ENCODE measurements at regions not wholly inside any gene's neighbourhood (a gene's known extent, or its start where the extent isn't known, plus 50 kb on each side); places are given as distances from the start of the nearest gene placed in this dataset.

DNA sequence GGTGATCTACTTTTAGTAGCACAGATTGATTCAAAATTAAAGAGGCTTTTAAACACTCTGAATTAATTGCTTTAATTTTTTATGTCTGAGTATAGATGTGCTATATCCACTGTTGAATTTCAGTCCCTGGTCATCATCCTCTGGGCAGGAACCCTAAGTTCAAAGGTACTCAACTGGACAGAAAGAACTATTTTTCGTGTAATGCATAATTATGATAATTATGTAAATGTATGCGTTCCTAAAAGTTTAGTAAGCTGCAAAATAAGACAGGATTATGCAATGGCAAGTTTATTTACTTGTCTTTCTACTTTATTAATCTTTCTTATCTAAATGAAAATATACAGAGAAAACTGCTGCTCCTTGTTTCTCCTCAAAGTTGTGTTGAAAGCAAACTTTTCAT, 690.1 kb upstream of the MAN1A1 start:
- no peak overlapping the region for H3K4me3 Mint-ChIP-seq
- POLR2A ChIA-PET, result no interaction called here
- H3K27ac Mint-ChIP-seq, result no peak overlapping the region
- no peaks in the 10 kb centered on the region for H3K4me1 Mint-ChIP-seq
- no peaks in the 10 kb centered on the region for H3K27me3 Mint-ChIP-seq
- intact Hi-C loops (cut with micrococcal nuclease), result no loop called here
- no peaks in the 10 kb centered on the region for H3K36me3 Mint-ChIP-seq (ENCODE audit: low read depth)
- ATAC-seq (ENCODE audit: low read depth), result no peak
- TF ChIP-seq, protein P1, sequence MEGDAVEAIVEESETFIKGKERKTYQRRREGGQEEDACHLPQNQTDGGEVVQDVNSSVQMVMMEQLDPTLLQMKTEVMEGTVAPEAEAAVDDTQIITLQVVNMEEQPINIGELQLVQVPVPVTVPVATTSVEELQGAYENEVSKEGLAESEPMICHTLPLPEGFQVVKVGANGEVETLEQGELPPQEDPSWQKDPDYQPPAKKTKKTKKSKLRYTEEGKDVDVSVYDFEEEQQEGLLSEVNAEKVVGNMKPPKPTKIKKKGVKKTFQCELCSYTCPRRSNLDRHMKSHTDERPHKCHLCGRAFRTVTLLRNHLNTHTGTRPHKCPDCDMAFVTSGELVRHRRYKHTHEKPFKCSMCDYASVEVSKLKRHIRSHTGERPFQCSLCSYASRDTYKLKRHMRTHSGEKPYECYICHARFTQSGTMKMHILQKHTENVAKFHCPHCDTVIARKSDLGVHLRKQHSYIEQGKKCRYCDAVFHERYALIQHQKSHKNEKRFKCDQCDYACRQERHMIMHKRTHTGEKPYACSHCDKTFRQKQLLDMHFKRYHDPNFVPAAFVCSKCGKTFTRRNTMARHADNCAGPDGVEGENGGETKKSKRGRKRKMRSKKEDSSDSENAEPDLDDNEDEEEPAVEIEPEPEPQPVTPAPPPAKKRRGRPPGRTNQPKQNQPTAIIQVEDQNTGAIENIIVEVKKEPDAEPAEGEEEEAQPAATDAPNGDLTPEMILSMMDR (IDR thresholded peaks at IDR 0.05), result no peak
- DNase-seq, result no peak
- CTCF ChIA-PET, result no interaction called here
- H3K9me3 Mint-ChIP-seq, result no peaks in the 10 kb centered on the region

DNA sequence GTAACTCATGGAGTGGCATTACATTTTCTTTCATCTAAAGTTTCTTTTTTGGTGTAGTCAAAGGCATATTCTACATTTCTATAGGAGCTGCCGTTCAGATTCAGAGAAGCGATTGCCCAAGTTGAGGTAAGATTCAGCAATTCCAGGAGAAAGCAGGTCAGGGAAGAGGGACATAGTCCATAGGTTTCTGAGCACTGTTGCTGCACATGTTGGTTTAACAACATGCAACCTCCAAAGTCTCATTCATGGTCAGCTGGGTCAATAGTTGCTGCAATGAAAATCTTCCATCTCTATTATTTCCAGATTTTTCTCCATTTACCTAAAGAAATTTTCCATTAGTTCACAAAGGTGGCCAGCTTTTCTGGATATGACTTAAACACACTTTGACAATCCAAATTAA, 682.3 kb upstream of the MAN1A1 start:
- no peak overlapping the region for H3K4me3 Mint-ChIP-seq
- no peaks in the 10 kb centered on the region for H3K4me1 Mint-ChIP-seq
- no peaks in the 10 kb centered on the region for H3K27me3 Mint-ChIP-seq
- ATAC-seq (ENCODE audit: low read depth), result no peak
- no peak for DNase-seq
- intact Hi-C loops (cut with micrococcal nuclease), result no loop called here
- POLR2A ChIA-PET, result no interaction called here
- TF ChIP-seq, protein P1 (IDR thresholded peaks at IDR 0.05), result no peak
- H3K27ac Mint-ChIP-seq, result no peak overlapping the region
- H3K36me3 Mint-ChIP-seq (ENCODE audit: low read depth), result no peaks in the 10 kb centered on the region
- CTCF ChIA-PET, result no interaction called here
- no peaks in the 10 kb centered on the region for H3K9me3 Mint-ChIP-seq

DNA sequence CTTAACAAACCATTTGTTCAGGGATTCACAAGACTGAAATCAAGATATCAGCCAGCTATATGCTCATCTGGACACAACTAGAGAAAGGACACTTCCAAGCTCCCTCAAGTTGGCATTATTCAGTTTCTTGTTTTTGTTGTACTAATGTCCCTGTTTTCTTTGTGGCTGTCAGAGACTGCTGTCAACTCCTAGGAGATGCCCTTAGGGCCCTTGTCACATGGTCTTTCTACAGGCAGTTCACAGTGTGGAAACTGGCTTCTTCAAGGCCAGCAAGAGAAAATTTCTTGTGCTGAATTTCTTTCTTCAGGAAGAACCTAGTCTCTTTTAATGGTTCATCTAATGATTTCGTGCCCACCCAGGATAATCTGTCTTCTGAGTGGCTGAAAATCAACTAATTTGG, 677.2 kb upstream of the MAN1A1 start:
- Mint-ChIP-seq H3K4me1 (no peaks in the 10 kb centered on the region), H3K27me3 (no peaks in the 10 kb centered on the region), H3K36me3 (ENCODE audit: low read depth) (no peaks in the 10 kb centered on the region), H3K9me3 (no peaks in the 10 kb centered on the region), H3K4me3 (no peak overlapping the region), H3K27ac (no peak overlapping the region)
- intact Hi-C loops (cut with micrococcal nuclease), result no loop called here
- TF ChIP-seq, protein P1 (IDR thresholded peaks at IDR 0.05), result no peak
- ChIA-PET CTCF (no interaction called here), POLR2A (no interaction called here)
- ATAC-seq (ENCODE audit: low read depth), result no peak
- DNase-seq, result no peak

DNA sequence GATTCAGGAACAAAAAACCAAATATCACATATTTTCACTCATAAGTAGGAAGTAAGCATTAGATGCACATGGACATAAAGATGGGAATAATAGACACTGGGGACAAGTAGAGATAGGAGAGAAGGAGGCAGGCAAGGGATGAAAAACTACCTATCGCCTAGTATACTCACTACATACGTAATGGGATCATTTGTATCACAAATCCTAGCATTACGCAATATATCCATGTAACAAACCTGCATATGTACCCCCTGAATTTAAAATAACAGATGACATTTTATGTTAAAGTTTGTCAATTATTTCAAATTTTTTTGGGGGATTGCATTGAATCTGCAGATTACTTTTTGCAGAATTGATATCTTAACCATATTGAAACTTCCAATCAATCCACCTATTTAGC, 660.5 kb upstream of the MAN1A1 start:
- Mint-ChIP-seq H3K4me1 (no peaks in the 10 kb centered on the region), H3K9me3 (no peaks in the 10 kb centered on the region), H3K27ac (no peak overlapping the region), H3K36me3 (ENCODE audit: low read depth) (no peaks in the 10 kb centered on the region), H3K27me3 (no peaks in the 10 kb centered on the region), H3K4me3 (no peak overlapping the region)
- DNase-seq, result no peak
- TF ChIP-seq, protein P1 (IDR thresholded peaks at IDR 0.05), result no peak
- ATAC-seq (ENCODE audit: low read depth), result no peak
- ChIA-PET CTCF (no interaction called here), POLR2A (no interaction called here)
- intact Hi-C loops (cut with micrococcal nuclease), result no loop called here

DNA sequence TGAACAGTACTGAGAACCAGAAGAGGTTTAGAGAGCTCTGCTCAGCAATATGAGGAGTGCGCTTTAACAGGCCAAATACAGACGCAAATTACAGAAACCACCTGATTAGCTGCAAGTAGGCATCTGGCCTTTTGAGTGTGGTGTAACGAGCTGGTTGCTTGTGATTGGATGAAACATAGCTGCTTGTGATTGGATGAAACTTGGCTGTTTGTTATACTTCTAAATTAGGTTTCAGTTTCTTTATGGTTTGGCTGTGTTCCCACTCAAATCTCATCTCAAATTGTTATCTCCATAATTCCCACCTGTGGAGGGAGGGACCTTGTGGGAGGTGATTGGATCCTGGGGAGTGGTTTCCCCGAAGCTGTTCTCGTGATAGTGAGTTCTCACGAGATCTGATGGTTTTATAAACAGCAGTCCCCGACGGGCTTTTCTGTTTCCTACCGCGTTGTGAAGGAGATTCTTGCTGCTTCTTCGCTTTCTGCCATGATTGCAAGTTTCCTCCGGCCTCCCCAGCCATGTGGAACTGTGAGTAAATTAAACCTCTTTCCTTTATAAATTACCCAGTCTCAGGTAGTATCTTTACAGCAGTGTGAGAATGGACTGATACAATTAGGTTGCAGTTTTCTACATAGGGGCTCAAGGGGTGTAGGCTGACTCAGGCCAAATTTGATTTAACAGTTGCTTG, 655.9 kb upstream of the MAN1A1 start:
- H3K4me3 Mint-ChIP-seq, result no peak overlapping the region
- DNase-seq (no peak), ATAC-seq (ENCODE audit: low read depth) (no peak)
- CTCF ChIA-PET, result no interaction called here
- no peaks in the 10 kb centered on the region for H3K9me3 Mint-ChIP-seq
- TF ChIP-seq, protein P1 (IDR thresholded peaks at IDR 0.05), result no peak
- H3K4me1 Mint-ChIP-seq, result no peaks in the 10 kb centered on the region
- H3K27ac Mint-ChIP-seq, result no peak overlapping the region
- POLR2A ChIA-PET, result no interaction called here
- H3K36me3 Mint-ChIP-seq (ENCODE audit: low read depth), result no peaks in the 10 kb centered on the region
- intact Hi-C loops (cut with micrococcal nuclease), result no loop called here
- no peaks in the 10 kb centered on the region for H3K27me3 Mint-ChIP-seq
